ENCODE measurements at regions not wholly inside any gene's neighbourhood (a gene's known extent, or its start where the extent isn't known, plus 50 kb on each side); places are given as distances from the start of the nearest gene placed in this dataset.
A peak's percentile ranks its signal among the peaks of the same experiment; 100 is the strongest.

- Histone ChIP-seq H3K27ac (no peak overlapping the region), H3K4me1 (no peaks in the 10 kb centered on the region), H3K27me3 (no peaks in the 10 kb centered on the region), H3K9me3 (no peaks in the 10 kb centered on the region), H3K36me3 (no peaks in the 10 kb centered on the region), H3K4me3 (no peak overlapping the region)
- TF ChIP-seq POLR2A (IDR thresholded peaks at IDR 0.05) (no peak), CTCF (IDR thresholded peaks at IDR 0.05) (no peak)
- no peak for DNase-seq
These were observed 69.7 kb downstream of the CMAS start for GRCh38 chr12:22115711-22116110.

GRCh38 chr12:22116376-22116775 lies 70.4 kb downstream of the CMAS start:
- H3K4me3 ChIP-seq, result no peak overlapping the region
- TF ChIP-seq POLR2A (IDR thresholded peaks at IDR 0.05) (no peak), CTCF (IDR thresholded peaks at IDR 0.05) (no peak)

DNA sequence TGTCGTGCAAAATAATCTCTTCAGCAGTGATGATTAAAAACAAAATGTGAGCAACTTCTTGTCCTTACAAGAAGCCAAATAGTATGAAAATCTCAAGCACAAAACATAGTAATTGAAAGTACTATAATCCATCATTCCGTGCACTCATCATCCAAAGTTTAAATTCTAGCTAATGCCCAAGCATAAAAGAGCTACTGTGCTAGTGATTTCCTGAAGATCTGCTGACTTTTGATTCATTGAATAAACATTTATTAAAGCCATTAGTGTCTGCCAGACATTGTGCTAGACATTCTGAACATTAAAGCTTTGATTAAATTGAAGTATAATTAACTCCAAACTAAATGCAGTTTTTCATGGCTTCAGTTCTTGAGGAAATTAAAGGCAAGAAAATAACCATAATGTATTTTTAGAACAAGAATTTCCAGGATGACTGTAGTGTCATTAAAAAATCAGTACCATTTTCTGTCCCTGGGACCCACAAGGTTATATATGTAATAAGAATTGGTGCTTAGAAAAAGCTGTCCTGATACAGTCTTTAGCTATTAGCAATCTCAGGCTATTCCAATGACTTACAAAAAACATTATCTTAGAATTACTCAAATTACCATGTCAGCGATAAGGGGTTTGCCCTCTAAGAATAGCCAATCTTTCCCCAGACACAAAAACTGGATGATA lies 71.7 kb downstream of the CMAS start:
- Histone ChIP-seq H3K36me3 (no peaks in the 10 kb centered on the region), H3K27ac (no peak overlapping the region), H3K27me3 (no peaks in the 10 kb centered on the region), H3K9me3 (no peaks in the 10 kb centered on the region), H3K4me3 (no peak overlapping the region), H3K4me1 (no peaks in the 10 kb centered on the region)
- TF ChIP-seq POLR2A (IDR thresholded peaks at IDR 0.05), result no peak
- TF ChIP-seq CTCF (IDR thresholded peaks at IDR 0.05), result no peak
- no peak for DNase-seq

More at GRCh38 chr12:22116376-22116775, 70.4 kb downstream of the CMAS start:
- H3K36me3 ChIP-seq, result no peaks in the 10 kb centered on the region
- H3K27ac ChIP-seq, result no peak overlapping the region
- H3K9me3 ChIP-seq, result no peaks in the 10 kb centered on the region
- no peaks in the 10 kb centered on the region for H3K27me3 ChIP-seq
- DNase-seq, result no peak
- no peaks in the 10 kb centered on the region for H3K4me1 ChIP-seq

- Histone ChIP-seq H3K27me3 (no peaks in the 10 kb centered on the region), H3K9me3 (no peaks in the 10 kb centered on the region), H3K36me3 (no peaks in the 10 kb centered on the region), H3K4me3 (no peak overlapping the region), H3K27ac (no peak overlapping the region), H3K4me1 (no peaks in the 10 kb centered on the region)
- DNase-seq, result no peak
- TF ChIP-seq POLR2A (IDR thresholded peaks at IDR 0.05) (no peak), CTCF (IDR thresholded peaks at IDR 0.05) (no peak)
These were observed 72.3 kb downstream of the CMAS start for GRCh38 chr12:22118238-22118790.

DNA sequence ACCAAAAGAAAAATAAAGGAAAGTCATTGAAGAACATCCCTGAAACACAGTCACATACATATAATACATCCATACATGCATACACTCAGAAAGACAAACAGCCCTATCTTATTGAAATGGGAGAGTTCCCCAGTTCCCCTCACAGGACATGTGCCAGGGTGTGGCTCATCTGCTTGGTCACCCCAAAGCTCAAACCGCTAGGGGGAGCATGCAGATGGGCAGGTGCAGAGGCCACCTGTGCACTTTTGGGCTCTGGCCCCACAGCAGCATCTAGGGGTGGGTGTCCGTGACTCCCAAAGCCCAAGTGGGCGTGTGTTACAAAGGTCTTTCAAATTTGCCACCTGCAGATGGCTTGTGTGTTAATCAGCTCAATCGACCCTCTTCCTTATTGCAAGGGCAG lies 75.2 kb downstream of the CMAS start:
- DNase-seq, result no peak
- no peak for TF ChIP-seq POLR2A (IDR thresholded peaks at IDR 0.05)
- TF ChIP-seq CTCF (IDR thresholded peaks at IDR 0.05), result peak in 1 of 6 experiments; percentile 17
- H3K4me3 ChIP-seq, result no peak overlapping the region

More for the DNA sequence above, 75.2 kb downstream of the CMAS start:
- Histone ChIP-seq H3K27ac (no peak overlapping the region), H3K27me3 (no peaks in the 10 kb centered on the region), H3K4me1 (no peaks in the 10 kb centered on the region), H3K36me3 (no peaks in the 10 kb centered on the region), H3K9me3 (peaks cover 0 to 4% (median 0%) of the 10 kb centered on the region in 4 donors)
